ENCODE measurements at regions not wholly inside any gene's neighbourhood (a gene's known extent, or its start where the extent isn't known, plus 50 kb on each side); places are given as distances from the start of the nearest gene placed in this dataset.
A peak's percentile ranks its signal among the peaks of the same experiment; 100 is the strongest.
"Not testable (repeated sequence)": the region's sequence is repeated elsewhere in the genome, so short reads cannot be mapped to it uniquely, and the experiment has no call there.

- 0 to 89% (median 73%) methylated on average over 1 to 5 of the region's 6 CpGs; no CpG with 5 or more reads in 4 of the 10 experiments for WGBS, 10 experiments
- H3K4me3 ChIP-seq, result no peak overlapping the region
- peaks cover 14% of the 10 kb centered on the region in 2 donors for H3K4me1 ChIP-seq (replicated peaks in 1 of 2)
- ATAC-seq (replicated peaks in 6 of 8), result peak in 7 of 8 experiments; percentile 19 to 85 (median 53)
- in situ Hi-C loops (cut with MboI; ENCODE audit: low pct_unique_long_range_greater_than_20kb in 2 of 9, low sequenced_read_pairs in 9 of 9, unreplicated experiment in 9 of 9), result no loop called here
- no peak overlapping the region for H3K27ac ChIP-seq
Observed at GRCh38 chr18:73691118-73691517, 456.5 kb downstream of the FBXO15 start.

DNA sequence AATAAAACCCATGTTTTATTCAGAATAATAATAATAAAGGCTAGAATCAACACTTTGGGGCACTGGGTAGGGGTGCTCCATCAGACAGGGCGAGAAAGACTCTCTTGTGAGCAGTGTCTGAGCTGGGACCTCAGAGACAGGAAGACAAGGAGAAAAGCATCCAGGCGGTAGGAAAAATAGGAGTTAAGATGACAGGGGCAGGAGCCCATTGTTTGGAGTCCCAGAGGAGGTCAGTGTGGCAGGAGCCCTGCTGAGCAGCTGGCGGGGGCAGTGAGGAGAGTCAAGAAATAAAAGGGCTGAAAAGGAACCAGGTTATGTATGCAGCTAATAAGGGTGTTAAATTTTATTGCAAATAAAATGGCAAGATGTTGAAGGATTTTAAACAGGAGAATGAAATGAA lies 457.4 kb downstream of the FBXO15 start:
- H3K4me1 ChIP-seq (replicated peaks in 1 of 2), result peaks cover 14% of the 10 kb centered on the region in 2 donors

DNA sequence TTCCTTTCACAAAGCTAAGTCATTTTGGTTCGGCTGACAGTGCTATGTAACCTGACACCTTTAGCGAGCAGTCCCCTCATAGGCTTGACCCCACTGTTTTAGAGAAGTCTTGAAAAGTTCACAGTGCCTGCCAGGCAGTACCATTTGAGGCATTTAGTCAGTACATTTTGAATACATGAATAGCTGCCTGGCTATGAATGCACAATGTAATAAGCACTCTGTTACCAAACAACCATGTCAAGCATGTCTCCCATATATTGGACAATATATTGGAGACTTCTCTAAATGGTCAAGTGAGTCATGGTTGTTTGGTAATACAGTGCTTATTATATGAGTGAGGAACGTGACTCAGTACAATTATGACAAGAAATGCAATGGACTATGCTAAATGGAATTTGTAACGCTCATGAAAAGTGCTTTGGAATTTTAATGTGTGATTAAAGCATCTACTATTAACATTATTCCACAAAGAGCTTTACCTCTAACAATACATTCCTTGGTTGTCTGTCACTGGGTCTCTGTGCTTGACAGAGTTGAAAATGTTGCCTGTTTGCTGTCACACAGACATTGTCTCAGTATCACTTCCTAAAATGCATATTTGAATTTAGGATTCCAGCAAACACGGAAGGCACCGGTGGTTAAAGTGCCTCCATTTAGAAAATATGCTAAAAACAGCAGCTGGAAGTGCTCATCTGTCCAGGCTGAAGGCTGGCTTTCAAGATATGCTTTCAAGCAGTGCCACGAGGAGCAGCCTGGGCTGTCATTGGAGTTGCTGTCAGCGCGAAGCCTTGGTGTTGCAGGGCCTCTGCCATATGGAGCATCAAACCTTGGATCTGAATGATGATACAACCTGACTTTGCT lies 458.6 kb downstream of the FBXO15 start:
- ATAC-seq (replicated peaks in 6 of 8), result peak; percentile 20 to 67 (median 58)
- in situ Hi-C loops (cut with MboI; ENCODE audit: low pct_unique_long_range_greater_than_20kb in 2 of 9, low sequenced_read_pairs in 9 of 9, unreplicated experiment in 9 of 9), result no loop called here
- H3K4me1 ChIP-seq (replicated peaks in 1 of 2), result peaks cover 17 to 20% of the 10 kb centered on the region in 2 donors
- no peak overlapping the region for H3K27ac ChIP-seq
- 0 to 69% (median 32%) methylated on average over 2 to 9 of the region's 9 CpGs; no CpG with 5 or more reads in 2 of the 10 experiments for whole genome bisulfite sequencing, 10 experiments
- no peak overlapping the region for H3K4me3 ChIP-seq

More for the DNA sequence above, 457.4 kb downstream of the FBXO15 start:
- 0 to 80% (median 39%) methylated on average over 1 to 3 of the region's 3 CpGs for WGBS, 10 experiments
- peak in 4 of 8 experiments; percentile 13 to 41 (median 28) for ATAC-seq (replicated peaks in 6 of 8)
- Histone ChIP-seq H3K27ac (no peak overlapping the region), H3K4me3 (no peak overlapping the region)
- in situ Hi-C loops (cut with MboI; ENCODE audit: low pct_unique_long_range_greater_than_20kb in 2 of 9, low sequenced_read_pairs in 9 of 9, unreplicated experiment in 9 of 9), result no loop called here

DNA sequence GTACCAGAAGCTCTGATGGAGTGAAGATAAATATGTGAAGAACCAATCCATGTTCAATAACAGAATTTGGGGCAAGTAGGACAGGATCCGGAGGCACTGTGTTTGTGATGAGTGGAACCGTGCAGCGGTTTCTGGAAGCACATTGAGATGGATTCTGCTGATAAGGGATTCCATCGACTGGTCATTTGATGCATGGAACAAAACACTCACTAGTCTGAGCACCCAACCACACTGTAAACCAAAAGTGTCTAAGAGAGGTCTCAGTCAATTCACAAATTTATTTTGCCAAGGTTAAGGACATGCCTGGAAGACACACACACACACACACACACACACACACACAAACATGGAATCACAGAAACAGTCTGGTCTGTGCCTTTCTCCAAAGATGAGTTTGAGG lies 459.5 kb downstream of the FBXO15 start:
- Histone ChIP-seq H3K27ac (no peak overlapping the region), H3K4me3 (no peak overlapping the region), H3K4me1 (replicated peaks in 1 of 2) (peaks cover 24 to 27% of the 10 kb centered on the region in 2 donors)
- in situ Hi-C loops (cut with MboI; ENCODE audit: low pct_unique_long_range_greater_than_20kb in 2 of 9, low sequenced_read_pairs in 9 of 9, unreplicated experiment in 9 of 9), result no loop called here
- ATAC-seq (replicated peaks in 6 of 8), result no peak
- 66 to 100% (median 90%) methylated on average over 1 to 4 of the region's 4 CpGs; no CpG with 5 or more reads in 5 of the 10 experiments for WGBS, 10 experiments

- Histone ChIP-seq H3K4me1 (replicated peaks in 1 of 2) (peaks cover 9 to 30% of the 10 kb centered on the region in 2 donors), H3K27ac (no peak overlapping the region), H3K4me3 (no peak overlapping the region)
- in situ Hi-C loops (cut with MboI; ENCODE audit: low pct_unique_long_range_greater_than_20kb in 2 of 9, low sequenced_read_pairs in 9 of 9, unreplicated experiment in 9 of 9), result no loop called here
- ATAC-seq (replicated peaks in 6 of 8), result peak in 4 of 8 experiments; percentile 23 to 63 (median 33)
Observed at GRCh38 chr18:73684647-73685046, 463.0 kb downstream of the FBXO15 start.

- in situ Hi-C loops (cut with MboI; ENCODE audit: low pct_unique_long_range_greater_than_20kb in 2 of 9, low sequenced_read_pairs in 9 of 9, unreplicated experiment in 9 of 9), result no loop called here
- peak; percentile 16 to 100 (median 73) for ATAC-seq (replicated peaks in 6 of 8)
- Histone ChIP-seq H3K4me3 (no peak overlapping the region), H3K4me1 (replicated peaks in 1 of 2) (peaks cover 9 to 29% of the 10 kb centered on the region in 2 donors), H3K27ac (no peak overlapping the region)
- WGBS, 10 experiments, result 49 to 100% (median 94%) methylated on average over 1 to 4 of the region's 6 CpGs; no CpG with 5 or more reads in 1 of the 10 experiments
Observed at GRCh38 chr18:73683409-73684238, 464.0 kb downstream of the FBXO15 start.

DNA sequence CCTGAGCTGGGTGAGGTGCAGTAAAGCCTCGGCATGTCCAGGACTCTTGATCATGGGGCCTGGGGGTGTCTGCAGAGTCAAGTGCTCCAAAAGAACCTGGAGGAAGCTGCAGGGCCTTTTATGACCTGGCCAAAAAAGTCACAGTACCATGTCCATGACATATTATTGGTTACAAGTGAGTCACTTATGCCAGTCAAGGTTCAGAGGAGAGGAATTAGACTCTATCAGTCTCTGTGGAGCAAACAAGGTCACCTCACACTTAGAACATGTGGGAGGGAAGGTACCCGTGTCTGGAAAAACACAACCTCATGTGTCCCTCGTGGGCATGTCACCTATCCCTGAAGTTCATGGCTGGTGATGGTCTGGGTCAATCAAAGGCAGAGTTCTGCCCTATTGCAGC lies 465.7 kb downstream of the FBXO15 start:
- no peak for ATAC-seq (replicated peaks in 6 of 8)
- Histone ChIP-seq H3K4me1 (replicated peaks in 1 of 2) (peaks cover 9 to 27% of the 10 kb centered on the region in 2 donors), H3K4me3 (no peak overlapping the region), H3K27ac (no peak overlapping the region)
- WGBS, 10 experiments, result 25 to 100% (median 76%) methylated on average over 1 to 3 of the region's 3 CpGs; no CpG with 5 or more reads in 4 of the 10 experiments
- in situ Hi-C loops (cut with MboI; ENCODE audit: low pct_unique_long_range_greater_than_20kb in 2 of 9, low sequenced_read_pairs in 9 of 9, unreplicated experiment in 9 of 9), result no loop called here

GRCh38 chr18:73681398-73681797 lies 466.2 kb downstream of the FBXO15 start:
- 60 to 83% methylated on average over 1 of the region's 2 CpGs; no CpG with 5 or more reads in 8 of the 10 experiments for WGBS, 10 experiments
- H3K4me1 ChIP-seq (replicated peaks in 1 of 2), result peaks cover 9 to 27% of the 10 kb centered on the region in 2 donors
- H3K27ac ChIP-seq, result no peak overlapping the region
- in situ Hi-C loops (cut with MboI; ENCODE audit: low pct_unique_long_range_greater_than_20kb in 2 of 9, low sequenced_read_pairs in 9 of 9, unreplicated experiment in 9 of 9), result no loop called here
- ATAC-seq (replicated peaks in 6 of 8), result no peak
- no peak overlapping the region for H3K4me3 ChIP-seq

DNA sequence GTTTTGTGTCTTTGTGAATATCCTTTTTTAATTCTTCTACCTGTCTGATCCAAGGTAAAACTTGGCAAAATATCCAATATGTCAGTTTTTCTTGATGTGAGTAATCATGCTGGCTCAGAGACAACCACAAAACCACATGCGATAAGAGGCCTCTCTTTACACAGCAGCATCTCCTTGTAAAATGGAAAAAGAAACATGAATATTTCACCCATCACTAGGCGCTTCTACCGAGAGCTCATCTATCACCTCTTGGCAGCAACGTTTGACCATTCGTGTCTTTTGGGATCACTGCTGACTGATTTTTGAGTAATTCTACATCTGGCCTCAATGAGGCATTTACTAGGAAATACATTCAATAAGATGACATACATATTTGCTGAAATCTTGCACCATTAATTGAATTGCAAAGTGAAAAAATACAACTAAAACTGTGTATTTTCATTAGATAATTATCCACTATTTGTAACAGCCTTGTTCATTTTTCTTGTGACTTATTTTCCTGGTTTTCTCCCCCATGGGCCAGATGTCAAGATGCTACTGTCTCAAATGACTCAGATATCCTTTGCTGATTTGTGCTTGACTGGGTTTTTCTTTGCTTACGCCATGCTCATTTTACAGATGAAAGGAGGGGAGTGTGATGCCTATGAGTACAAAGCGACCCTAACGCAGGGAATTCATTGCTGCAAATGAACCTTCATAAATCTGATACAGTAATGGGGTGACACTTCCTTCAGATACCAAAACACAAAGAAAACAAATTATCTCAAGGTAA lies 467.5 kb downstream of the FBXO15 start:
- 36 to 94% (median 55%) methylated on average over 3 to 7 of the region's 8 CpGs for WGBS, 10 experiments
- in situ Hi-C loops (cut with MboI; ENCODE audit: low pct_unique_long_range_greater_than_20kb in 2 of 9, low sequenced_read_pairs in 9 of 9, unreplicated experiment in 9 of 9), result no loop called here
- peak in 5 of 8 experiments; percentile 80 to 90 (median 87) for ATAC-seq (replicated peaks in 6 of 8)
- H3K4me1 ChIP-seq (replicated peaks in 1 of 2), result peaks cover 9 to 27% of the 10 kb centered on the region in 2 donors
- no peak overlapping the region for H3K27ac ChIP-seq
- no peak overlapping the region for H3K4me3 ChIP-seq

DNA sequence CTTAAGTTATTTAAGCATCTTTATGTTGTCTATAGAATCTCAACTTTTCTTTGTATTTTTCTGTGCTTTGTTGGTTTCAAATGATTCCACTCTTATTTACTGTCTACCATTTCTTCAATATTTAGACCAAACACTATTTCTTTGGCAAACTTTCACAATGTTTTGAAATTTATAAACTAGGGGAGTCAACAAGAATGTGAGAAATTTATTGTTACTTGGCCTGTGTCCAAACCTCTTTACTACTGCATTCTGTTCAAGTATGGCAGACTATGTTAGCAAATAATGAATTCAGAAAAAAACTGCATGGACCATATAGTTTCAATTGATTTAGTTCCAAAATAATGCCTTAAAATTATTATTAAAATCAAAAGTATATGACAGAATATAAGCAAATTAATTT lies 470.2 kb downstream of the FBXO15 start:
- H3K4me3 ChIP-seq, result no peak overlapping the region
- in situ Hi-C loops (cut with MboI; ENCODE audit: low pct_unique_long_range_greater_than_20kb in 2 of 9, low sequenced_read_pairs in 9 of 9, unreplicated experiment in 9 of 9), result no loop called here
- ATAC-seq (replicated peaks in 6 of 8), result no peak
- H3K4me1 ChIP-seq (replicated peaks in 1 of 2), result peaks cover 0 to 14% of the 10 kb centered on the region in 2 donors
- no peak overlapping the region for H3K27ac ChIP-seq

DNA sequence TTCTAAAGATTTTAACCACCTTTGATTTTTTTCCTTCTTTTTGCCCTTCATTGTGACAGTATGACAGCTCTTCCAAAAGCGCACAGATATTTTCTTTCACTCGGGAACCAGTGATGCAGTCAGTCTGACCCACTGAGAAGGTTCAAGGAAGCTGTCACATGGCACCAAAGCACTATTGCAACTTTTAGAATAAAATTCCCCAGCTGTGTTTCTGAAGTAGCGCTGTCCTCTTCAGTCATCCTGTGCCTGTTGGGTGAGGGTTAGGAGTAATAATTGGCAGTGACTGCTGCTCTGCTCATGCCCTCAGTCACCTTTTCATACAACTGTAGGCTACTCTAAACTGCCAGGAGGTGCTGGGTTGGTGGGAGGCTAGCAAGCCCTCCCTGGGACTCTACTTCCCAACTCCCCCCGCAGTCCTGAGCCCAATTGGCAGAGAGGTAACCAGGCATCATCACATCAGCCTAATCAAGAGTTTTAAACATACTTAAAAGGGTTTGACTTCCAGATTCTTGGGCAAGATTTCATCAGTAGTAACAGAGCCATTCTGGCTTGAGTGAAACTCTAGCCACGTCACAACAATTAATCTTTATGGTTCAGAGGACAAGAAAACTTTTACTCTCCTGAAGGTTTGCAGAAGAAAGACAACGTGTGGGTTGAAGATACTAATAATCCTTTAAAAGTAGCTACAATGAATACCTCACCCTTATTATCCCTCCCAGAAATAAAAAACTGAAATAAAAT lies 473.3 kb downstream of the FBXO15 start:
- ATAC-seq (replicated peaks in 6 of 8), result no peak
- no peak overlapping the region for H3K27ac ChIP-seq
- no peaks in the 10 kb centered on the region for H3K4me1 ChIP-seq (replicated peaks in 1 of 2)
- in situ Hi-C loops (cut with MboI; ENCODE audit: low pct_unique_long_range_greater_than_20kb in 2 of 9, low sequenced_read_pairs in 9 of 9, unreplicated experiment in 9 of 9), result no loop called here
- H3K4me3 ChIP-seq, result no peak overlapping the region
- WGBS, 10 experiments, result 15 to 92% (median 78%) methylated on average over 2 to 6 of the region's 6 CpGs

DNA sequence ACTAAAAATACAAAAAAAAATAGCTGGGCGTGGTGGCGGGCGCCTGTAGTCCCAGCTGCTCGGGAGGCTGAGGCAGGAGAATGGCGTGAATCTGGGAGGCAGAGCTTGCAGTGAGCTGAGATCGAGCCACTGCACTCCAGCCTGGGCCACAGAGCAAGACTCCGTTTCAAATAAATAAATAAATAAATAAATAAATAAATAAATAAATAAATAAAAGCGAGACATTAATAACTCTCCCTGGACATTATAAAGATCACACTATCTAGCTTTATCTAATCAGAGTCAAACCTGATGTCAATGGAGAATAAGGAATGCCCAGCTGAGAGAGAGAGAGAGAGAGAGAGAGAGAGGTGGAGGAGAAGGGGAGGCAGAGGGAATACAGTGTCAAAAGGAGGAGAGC lies 476.2 kb downstream of the FBXO15 start:
- WGBS, 10 experiments, result 79 to 100% (median 91%) methylated on average over 1 to 8 of the region's 8 CpGs; no CpG with 5 or more reads in 4 of the 10 experiments
- ATAC-seq (replicated peaks in 6 of 8); H3K27ac ChIP-seq; H3K4me1 ChIP-seq (replicated peaks in 1 of 2); in situ Hi-C loops (cut with MboI; ENCODE audit: low pct_unique_long_range_greater_than_20kb in 2 of 9, low sequenced_read_pairs in 9 of 9, unreplicated experiment in 9 of 9); H3K4me3 ChIP-seq: not testable (repeated sequence)

Measured in motor neuron (in vitro differentiated cells).